NCI-H1105 (cell line): ENCODE measurements at regions not wholly inside any gene's neighbourhood (a gene's known extent, or its start where the extent isn't known, plus 50 kb on each side); places are given as distances from the start of the nearest gene placed in this dataset.

Experiments
- DNase-seq: peaks from one replicate; lab custom pipeline; 2025; lab: John Stamatoyannopoulos, UW

DNA sequence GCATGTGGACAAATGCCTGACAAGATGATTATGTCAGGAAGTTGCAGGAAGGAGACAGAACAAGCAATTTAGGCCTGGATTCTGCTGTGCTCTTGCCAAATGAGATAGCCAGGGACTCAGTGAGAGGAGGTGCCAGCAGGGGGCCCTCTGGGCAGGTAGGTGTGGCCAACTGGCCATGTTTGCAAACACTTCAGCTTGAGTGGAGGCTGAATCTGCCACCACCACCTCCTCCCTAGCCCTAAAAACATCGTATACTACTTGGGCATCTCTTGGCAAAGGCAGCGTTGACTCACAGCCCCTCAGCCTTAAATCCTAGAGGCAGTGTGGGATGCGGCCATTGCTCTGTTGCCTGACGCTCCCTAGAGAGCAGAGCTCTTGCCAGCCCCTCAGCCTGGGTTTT, 95.1 kb upstream of the PLET1 start:
- DNase-seq, result peak; percentile 60

DNA sequence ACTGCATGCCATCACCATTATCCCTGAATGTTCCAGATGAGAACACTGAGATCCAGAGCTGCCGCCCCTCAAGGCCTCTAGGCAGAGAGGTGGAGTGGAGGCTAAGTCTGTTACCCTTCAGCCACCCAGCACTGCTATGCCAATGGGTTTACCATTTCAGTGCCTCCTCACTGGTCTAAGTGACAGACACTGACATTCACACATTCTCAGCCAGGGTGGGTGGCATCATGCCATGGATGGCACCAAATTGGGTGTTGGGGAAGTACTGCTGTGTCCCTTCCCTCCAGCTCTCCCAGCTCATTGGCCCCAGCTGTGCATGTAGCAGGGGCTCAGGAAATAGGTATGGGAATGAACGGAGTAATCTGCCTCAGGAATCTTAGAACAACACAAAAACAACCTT, 96.8 kb upstream of the PLET1 start:
- no peak for DNase-seq

DNA sequence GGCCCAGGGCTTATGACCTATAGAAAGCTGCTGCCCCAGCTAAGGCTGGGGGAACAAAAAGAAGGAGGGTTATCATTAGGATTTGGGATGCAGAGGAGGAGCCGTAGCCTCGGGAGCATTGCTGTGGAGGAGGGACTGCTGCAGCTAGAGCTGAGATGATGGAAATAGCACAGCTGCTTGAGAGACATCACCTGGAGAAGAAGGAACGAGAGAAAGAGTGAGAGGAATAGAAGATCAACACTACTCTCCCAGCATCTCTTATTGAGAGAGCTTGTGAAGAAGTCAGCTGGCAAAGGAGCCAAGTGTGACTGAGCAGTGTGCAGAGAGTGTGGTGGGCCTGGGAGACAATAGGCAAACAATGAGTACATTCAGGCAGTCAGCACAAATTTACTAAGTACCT, 100.7 kb upstream of the PLET1 start:
- no peak for DNase-seq

DNA sequence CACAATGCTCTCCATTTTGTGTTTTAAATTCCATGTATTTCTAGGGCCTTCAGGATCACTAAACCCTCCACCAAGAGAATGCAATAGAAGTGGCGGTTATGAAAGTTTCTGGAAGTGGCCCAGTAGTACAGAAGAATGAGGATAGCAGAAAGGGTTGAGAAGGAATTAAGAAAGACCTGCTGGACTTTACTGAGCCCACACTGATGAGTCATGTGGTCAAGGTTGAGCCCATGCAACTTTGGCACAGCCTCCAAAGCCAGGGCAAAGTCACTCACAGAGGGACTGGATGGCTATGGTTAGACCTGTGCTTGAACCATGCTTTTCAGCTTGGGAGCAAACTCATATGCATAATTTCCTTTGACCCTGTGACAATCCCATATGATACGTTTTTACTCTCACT, 102.9 kb upstream of the PLET1 start:
- DNase-seq, result no peak

DNA sequence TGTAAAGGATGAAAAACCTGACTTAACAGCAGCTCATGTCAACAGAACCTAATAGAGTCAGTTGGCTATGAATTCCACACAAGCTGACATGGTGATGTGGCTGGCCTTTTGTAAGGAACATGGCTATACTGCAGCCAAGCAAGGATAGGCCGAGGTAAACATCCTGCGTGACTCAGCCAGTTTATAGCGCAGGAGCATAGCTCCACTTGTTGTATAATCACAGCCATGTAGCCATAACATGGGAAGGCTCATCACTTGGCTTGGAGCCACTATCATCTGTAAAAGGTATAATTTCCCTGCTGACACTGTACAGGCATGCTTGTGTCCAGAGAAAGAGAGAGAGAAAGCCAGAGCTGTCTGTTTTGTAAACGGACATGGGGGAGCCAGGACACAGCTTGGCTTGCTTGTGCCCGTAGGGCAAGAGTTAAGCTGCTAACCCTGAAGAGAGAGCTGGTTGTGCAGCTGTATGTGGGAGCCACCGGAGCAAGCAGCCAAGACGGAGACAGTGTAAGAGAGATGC, 104.4 kb upstream of the PLET1 start:
- no peak for DNase-seq

DNA sequence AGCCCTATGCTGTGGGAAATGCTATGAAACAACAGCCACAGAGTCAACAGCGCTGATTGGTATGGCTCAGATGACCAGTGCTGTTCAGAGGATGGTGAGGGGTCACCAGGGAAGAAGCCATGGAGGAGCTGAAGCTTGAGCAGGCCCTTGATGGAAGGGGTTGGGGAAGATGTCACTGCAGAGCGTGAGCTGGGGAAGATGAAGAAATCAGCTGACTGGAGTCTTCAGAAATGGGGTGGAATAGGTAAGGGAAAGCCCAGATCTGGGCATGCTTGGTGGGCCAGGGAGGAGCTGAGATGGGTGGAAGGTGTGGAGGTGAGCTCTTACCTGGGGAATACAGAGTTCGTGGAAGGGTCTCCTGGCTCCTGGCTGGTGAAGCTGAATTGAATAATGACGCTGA, 105.4 kb upstream of the PLET1 start:
- DNase-seq, result no peak

DNA sequence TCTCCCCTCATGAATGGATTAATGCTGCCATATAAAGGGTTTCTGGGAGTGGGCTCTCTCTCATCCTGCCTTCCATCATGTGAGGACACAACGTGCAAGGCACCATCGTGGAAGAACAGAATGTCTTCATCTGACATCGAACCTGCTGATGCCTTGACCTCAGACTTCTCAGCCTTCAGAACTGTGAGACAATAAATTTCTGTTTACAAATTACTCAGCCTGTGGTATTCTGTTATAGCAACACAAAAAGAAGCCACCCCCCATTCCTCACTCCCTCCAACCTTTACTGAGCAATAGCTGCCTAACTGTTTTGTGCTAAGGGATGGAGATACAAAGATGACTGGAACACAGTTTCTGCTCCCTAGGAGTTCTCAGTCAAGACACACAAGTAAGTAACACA, 106.1 kb upstream of the PLET1 start:
- no peak for DNase-seq

DNA sequence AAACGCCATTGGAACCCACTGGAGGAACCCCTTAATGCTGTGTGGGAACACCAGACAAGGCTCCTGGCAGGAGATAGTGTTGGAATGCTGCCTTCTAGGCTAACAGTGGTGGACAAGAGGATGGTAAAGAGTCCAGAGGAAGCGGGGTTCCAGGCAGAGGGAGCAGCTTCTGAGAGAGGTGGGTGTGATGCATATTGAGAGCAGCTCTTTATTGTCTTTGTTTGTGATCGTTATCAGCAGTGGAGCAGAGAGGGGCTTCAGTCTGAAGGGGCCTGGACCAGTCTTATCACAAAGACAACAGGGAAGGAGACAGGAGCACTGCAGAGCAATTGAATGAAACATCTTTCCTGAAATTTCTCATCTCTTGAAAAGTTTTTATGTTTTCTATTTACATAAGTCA, 106.8 kb upstream of the PLET1 start:
- no peak for DNase-seq

DNA sequence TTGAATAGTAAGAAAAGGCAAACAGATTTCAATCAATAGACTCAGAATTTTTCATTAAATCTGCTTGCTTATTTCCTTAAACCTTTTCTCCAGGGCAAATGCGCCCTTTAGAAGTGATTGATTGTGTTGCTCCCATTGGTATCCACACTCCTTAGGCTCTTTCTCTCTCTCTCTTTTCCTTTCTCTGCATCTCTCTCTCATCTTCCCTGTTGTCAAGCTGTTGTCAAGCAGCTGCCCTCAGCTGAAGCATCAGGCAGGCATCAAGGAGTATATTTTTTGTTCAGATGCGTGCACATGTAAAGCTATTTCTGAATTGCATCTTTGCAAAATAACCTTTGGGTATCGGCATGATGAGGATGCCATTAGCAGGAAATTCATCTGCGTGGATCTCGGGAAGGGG, 107.2 kb upstream of the PLET1 start:
- DNase-seq, result no peak

DNA sequence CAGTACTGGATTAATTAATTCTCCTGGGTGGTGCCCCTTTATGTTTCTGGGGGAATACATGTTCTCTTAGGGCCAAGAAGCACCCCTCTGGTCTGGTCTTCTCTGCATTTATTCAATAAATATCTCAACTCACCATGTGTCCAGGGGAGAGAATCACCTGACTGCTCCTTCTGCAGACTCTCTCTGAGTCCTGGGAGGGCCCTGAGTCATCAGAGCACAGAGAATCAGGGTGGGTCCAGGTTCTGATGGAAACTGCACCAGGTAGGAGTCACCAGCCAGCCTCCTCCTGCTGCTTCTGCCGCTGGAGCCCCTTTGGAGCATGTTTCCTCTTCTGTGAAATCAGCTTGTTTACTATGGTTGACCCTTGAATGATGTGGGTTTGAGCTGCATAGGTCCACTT, 107.7 kb upstream of the PLET1 start:
- DNase-seq, result no peak

DNA sequence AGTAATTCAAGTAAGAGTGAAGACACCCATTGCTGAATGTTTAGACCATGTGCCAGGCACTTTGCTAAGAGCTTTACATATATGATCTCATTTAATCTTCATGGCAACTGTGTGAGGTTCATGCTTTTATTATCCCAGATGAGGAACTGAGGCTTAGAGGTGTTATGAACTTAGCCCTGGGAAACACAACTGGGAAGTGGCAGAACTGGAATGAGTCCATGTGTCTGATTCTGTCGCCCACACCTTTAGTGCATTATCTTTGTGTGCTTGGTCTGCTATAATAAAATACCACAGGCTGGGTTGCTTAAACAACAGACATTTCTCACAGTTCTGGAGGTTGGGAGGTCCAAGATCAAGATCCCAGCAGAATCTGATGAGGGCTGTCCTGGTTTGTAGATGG, 108.7 kb upstream of the PLET1 start:
- DNase-seq, result no peak

DNA sequence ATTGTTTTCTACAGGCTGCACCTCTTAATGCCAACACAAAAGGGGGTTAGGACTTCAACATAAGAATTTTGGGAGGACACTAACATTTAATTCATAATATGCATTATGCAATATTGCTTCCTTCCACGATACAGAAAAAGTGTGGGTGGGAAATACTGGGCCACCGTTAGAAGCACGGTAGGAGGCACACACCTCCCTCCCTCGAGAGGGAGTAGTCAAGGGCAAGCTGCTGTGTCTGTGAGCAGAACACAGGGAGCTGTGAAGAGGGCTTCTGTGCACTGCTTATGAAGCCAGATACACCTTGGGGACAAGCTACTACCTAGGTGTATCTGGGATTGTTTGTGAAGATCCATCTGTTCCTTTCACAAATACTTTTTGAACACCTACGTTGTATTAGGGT, 109.3 kb upstream of the PLET1 start:
- no peak for DNase-seq

DNA sequence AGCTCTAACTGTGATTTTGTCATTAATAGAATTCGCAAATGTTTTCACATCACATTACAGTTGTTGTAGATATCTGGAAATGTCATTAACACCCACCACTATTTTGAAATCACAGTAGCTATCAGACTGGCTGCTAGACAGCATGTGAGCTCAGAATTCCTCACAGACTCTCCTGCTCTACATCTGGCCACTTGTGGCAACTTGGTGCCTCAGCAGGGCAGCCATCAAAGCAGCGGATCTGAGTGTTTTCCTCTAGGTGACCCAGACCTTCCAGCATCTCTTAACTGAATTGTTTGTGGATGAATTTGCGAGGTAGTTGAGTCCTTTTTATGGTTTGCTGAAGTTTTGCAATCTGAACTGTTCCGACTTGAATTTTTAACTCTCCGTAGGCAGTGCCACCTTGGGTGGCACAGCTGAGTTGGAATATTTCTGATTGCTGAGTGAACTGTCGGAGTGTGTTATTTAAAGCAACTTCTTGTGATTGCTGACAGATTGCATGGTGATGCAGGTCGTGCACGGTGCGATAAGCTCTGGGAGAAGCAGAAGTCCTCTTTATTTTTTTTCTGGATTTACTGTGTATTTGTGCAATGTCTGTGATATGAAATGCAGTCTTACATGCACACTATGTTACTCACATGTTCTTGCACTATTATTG, 114.0 kb upstream of the PLET1 start:
- DNase-seq, result no peak

DNA sequence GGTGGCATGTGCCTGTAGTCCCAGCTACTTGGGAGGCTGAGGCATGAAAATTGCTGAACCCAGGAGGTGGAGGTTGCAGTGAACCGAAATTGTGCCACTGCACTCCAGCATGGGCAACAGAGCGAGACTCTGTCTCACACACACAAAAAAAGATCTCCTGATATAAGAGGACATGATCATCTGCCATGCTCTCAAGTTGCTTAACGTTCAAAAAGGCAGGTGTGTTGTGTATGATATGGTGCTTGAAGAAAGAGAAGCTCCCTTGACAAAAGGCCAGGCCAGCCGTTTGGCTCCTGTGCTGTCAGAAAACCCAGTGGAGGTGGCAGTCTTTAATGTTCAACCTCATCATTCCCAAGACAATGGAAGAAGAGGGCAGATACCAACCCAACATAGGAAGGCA, 117.3 kb upstream of the PLET1 start:
- DNase-seq, result no peak

DNA sequence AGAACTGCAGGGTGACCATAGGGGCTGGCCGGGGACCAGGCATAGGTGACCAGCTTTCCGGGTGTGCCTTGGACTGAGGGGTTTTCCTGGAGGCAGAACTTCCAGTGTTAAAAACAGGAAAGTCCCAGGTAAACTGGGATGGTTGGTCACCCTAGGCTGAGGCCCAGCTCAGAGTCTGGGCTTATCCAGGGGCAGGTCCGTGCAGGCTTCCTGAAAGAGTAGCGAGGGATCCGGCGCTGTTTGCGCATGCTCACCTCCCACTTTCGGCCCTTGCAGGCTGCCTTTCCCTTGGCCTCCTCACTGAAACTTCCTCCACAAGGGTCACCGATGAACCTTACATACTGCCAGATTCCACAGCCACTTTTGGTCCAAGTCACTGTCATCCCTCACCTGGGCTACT, 119.8 kb upstream of the PLET1 start:
- no peak for DNase-seq

DNA sequence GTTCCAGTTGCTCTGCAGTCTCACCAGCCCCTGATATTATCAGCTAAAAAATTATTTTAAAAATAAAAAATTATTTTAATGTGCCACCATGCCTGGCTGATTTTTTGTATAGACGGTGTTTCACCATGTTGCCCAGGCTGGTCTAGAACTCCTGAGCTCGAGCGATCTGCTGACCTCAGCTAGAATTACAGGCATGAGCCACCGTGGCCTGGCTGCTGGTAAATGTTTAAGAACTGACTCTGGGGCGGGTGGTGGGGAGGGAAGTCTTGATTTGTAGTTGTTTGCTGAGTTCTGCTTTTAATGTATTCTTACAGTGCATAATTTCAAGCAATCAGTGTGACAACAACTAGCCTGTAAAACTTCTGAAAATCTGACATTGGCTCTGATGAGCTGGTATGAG, 120.9 kb upstream of the PLET1 start:
- no peak for DNase-seq

DNA sequence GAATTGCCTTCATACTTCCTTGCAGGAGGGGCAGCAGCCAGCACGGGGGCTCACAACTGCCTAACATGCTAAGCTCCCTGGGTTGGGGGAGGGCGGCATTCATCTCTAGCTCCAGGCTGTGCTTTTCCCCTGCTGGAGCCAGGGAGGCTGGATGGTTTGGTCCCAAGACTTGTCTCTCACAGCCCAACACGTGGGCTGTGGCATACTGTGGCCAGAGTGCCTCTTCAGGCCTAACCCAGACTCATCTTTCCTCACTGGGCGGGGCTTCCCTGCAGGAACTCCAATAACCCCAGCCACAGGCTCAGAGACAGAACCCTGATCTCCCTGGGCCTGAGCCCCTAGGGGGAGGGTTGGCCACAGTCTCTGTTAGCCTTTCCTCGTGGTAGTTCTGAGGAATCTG, 121.9 kb upstream of the PLET1 start:
- no peak for DNase-seq

DNA sequence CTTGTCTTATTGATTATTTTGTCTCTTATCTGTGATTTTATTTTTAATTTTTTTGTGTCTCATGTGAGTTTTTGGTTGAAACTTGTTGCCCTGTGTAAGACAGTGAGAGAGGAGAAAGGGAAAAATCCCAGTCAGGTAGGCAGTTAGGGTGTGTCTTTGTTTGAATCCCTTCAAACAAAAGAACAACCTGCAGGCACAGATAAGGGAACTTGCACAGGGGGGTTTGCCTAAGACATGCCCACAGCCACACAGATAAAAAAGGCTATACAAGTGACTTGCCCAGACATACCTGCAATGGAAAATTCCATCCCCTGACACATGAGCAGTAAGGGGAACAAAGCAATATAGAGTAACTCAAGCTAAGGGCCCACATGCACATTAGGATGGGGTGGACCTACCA, 127.8 kb upstream of the PLET1 start:
- no peak for DNase-seq

DNA sequence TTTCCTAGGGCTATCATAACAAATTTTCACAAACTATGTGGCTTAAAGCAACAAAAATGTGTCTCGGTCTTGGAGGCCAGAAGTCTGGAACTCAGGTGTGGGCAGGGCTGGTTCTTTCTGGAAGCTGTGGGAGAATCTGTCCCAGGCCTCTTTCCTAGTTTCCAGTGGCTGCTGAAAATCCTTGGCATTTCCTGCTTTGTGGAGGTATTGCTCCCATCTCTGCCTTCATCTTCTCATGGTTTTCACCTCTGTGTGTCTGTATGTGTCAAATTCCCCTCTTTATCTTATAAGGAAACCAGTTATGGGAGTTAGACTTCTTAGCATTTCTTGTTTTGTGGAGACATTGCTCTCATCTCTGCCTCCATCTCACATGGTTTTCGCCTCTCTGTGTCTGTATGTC, 130.4 kb upstream of the PLET1 start:
- DNase-seq, result no peak

DNA sequence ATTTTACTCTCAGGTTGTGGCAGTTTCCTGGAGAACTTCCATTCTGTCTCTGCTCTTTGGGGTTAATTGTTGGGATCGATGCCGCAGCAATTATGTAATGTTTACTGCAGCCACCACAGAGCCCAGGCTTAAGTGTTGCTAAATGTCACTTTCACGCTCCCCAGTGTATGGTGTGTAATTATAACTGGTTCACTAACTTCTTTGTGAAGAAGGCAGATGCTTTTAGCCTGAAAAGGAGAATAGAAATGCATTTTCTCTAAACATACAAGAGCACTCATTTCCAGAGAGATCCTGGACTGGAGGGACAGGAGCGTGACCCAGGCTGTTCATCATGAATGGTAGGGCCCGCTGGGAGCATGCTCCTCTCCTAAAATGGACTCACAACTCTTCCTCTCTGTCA, 132.2 kb upstream of the PLET1 start:
- DNase-seq, result peak; percentile 81

DNA sequence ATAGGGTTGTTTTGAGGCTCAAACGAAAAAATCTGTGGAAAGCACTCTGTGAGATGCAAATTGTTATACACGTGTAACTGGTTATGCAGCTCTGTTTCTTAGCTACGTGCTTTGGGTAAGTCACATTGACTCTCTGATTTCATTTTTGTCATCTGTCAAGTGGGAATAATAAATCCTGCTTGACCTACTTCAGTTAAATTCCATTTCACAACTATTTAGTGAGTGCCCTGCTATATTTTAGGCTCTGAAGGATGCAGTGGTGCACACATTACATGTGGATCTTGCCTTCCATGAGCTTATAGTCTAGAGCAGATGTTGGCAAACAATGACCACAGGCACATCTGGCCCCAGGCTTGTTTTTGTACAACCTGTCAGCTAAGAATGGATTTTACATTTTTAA, 133.6 kb upstream of the PLET1 start:
- no peak for DNase-seq

DNA sequence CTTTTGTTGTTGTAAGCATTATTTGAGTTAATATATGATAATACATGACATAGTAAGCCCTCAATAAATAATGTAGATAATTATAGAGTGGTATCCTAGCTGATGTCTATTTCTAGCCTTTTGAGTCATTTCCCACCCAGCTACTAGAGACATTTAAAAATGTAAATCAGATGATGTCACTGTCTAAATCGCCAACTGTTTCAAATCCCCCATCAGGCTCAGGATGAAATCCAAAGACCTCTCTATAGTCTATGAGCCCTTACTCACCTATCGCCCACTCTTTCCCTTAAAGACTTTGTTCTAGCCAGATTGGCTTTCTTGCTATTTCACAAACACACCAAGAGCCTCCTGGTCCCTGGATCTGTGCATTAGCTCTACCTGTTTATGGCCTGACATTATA, 135.4 kb upstream of the PLET1 start:
- DNase-seq, result no peak

DNA sequence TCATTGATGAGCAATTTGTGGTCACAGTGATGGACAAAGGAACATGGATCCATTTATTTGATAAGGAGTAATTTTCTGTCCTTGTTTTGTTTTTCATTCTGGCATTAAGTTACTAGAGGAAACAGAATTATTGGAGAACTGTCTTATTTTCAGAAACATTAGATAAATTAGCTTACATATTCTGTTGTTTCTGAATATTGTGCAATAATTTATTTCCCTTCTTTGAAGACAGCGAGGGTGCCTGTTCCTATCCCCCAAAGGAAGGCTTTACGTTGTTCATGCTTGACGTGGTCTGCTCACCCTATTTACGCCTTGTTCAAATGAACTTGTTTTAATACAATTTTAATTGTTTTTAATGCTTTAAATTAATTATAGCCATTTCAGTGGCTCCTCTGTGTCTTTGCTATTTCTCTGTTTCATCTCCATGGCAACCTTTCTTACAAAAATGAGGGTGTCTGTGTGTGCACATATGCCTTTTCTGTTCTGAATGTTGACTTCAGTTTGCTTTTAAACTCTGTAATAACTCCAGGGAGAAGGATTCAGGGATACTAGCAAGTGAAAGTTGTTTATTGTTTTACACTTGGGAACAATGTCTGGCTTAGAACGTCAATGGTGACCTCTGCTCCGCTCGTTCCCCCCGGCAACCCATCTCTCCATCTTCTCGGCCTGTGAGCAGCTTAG, 138.3 kb upstream of the PLET1 start:
- no peak for DNase-seq

DNA sequence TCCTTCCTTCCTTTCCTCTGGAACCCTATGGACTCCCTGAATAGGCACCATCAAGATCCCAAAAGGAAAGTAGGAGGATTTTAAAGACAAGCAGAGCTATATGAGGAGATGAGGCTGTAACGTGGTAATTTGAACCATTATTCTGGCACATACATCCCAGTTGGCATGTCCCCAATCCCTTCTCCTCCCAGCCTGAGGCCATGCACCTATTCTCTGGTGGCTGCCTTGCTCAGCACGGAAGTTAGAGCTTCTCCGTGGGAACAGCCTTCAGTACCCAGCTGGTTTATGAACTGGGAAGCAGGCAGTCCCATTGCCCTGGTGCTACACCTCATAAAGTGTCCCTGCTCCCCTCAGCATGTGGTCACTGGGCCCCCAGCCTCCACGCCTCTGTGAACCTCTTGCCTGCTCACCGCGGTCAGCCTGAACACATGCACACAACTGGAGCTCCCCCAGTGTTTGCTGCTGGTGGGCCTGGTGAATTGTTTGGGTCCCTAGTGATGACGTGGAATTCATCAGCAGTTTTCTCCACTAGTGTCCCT, 139.9 kb upstream of the PLET1 start:
- no peak for DNase-seq
